ENCODE measurements at regions not wholly inside any gene's neighbourhood (a gene's known extent, or its start where the extent isn't known, plus 50 kb on each side); places are given as distances from the start of the nearest gene placed in this dataset.

- no peak overlapping the region for H3K4me3 ChIP-seq (ENCODE audit: low read depth, low read length)
- ChIA-PET POLR2A (no interaction called here), CTCF (no interaction called here)
- no peaks in the 10 kb centered on the region for H3K27me3 Mint-ChIP-seq (ENCODE audit: insufficient read depth, unreplicated experiment)
- H3K9me3 Mint-ChIP-seq (ENCODE audit: unreplicated experiment): no peaks in the 10 kb centered on the region
- no peaks in the 10 kb centered on the region for H3K27me3 ChIP-seq (replicated peaks; ENCODE audit: control insufficient read depth, insufficient read depth, low read length)
- H3K4me1 ChIP-seq: no peaks in the 10 kb centered on the region
- H3K9me3 ChIP-seq: no peaks in the 10 kb centered on the region
- no peaks in the 10 kb centered on the region for H3K36me3 ChIP-seq (ENCODE audit: control insufficient read depth, insufficient read depth, low read length)
- no peaks in the 10 kb centered on the region for H3K4me1 Mint-ChIP-seq (ENCODE audit: low read depth, unreplicated experiment)
- peak; percentile 17 to 40 for TF ChIP-seq CTCF (IDR thresholded peaks at IDR 0.05; ENCODE audit: insufficient read depth in 1 of 2, low read depth in 1 of 2, low read length in 1 of 2, severe bottlenecking in 1 of 2, unreplicated experiment in 1 of 2)
- H3K27ac Mint-ChIP-seq (ENCODE audit: unreplicated experiment): no peak overlapping the region
- H3K36me3 Mint-ChIP-seq (ENCODE audit: insufficient read depth, unreplicated experiment): no peaks in the 10 kb centered on the region
- intact Hi-C loops (cut with micrococcal nuclease; ENCODE audit: unreplicated experiment): loop anchor here (5.0 kb wide), 2 partner anchors 550 to 720 kb away; no protein-coding TSS in a partner anchor
- DNase-seq: peak in 1 of 2 experiments; percentile 10
- no peak overlapping the region for H3K4me3 Mint-ChIP-seq (ENCODE audit: unreplicated experiment)
- BruUV-seq (replicated peaks): no TSS peak
Observed at GRCh38 chr1:80217377-80217986, 1211.0 kb upstream of the ADGRL4 start.

GRCh38 chr1:80214888-80215540 lies 1208.5 kb upstream of the ADGRL4 start:
- Mint-ChIP-seq H3K9me3 (ENCODE audit: unreplicated experiment) (no peaks in the 10 kb centered on the region), H3K36me3 (ENCODE audit: insufficient read depth, unreplicated experiment) (no peaks in the 10 kb centered on the region), H3K4me1 (ENCODE audit: low read depth, unreplicated experiment) (no peaks in the 10 kb centered on the region), H3K27ac (ENCODE audit: unreplicated experiment) (no peak overlapping the region), H3K4me3 (ENCODE audit: unreplicated experiment) (no peak overlapping the region), H3K27me3 (ENCODE audit: insufficient read depth, unreplicated experiment) (no peaks in the 10 kb centered on the region)
- Histone ChIP-seq H3K36me3 (ENCODE audit: control insufficient read depth, insufficient read depth, low read length) (no peaks in the 10 kb centered on the region), H3K9me3 (no peaks in the 10 kb centered on the region), H3K4me1 (no peaks in the 10 kb centered on the region), H3K27me3 (replicated peaks; ENCODE audit: control insufficient read depth, insufficient read depth, low read length) (no peaks in the 10 kb centered on the region), H3K4me3 (ENCODE audit: low read depth, low read length) (no peak overlapping the region)
- ChIA-PET POLR2A (no interaction called here), CTCF (no interaction called here)
- no TSS peak for BruUV-seq (replicated peaks)
- no peak for TF ChIP-seq CTCF (IDR thresholded peaks at IDR 0.05; ENCODE audit: insufficient read depth in 1 of 2, low read depth in 1 of 2, low read length in 1 of 2, severe bottlenecking in 1 of 2, unreplicated experiment in 1 of 2)
- intact Hi-C loops (cut with micrococcal nuclease; ENCODE audit: unreplicated experiment): loop anchor here (5.0 kb wide), 2 partner anchors 552 to 718 kb away; no protein-coding TSS in a partner anchor
- DNase-seq: no peak

- Histone ChIP-seq H3K4me3 (ENCODE audit: low read depth, low read length) (no peak overlapping the region), H3K36me3 (ENCODE audit: control insufficient read depth, insufficient read depth, low read length) (no peaks in the 10 kb centered on the region), H3K4me1 (no peaks in the 10 kb centered on the region), H3K9me3 (no peaks in the 10 kb centered on the region), H3K27me3 (replicated peaks; ENCODE audit: control insufficient read depth, insufficient read depth, low read length) (no peaks in the 10 kb centered on the region)
- intact Hi-C loops (cut with micrococcal nuclease; ENCODE audit: unreplicated experiment): no loop called here
- no peaks in the 10 kb centered on the region for H3K36me3 Mint-ChIP-seq (ENCODE audit: insufficient read depth, unreplicated experiment)
- no peak overlapping the region for H3K27ac Mint-ChIP-seq (ENCODE audit: unreplicated experiment)
- no peak for DNase-seq
- no peaks in the 10 kb centered on the region for H3K27me3 Mint-ChIP-seq (ENCODE audit: insufficient read depth, unreplicated experiment)
- CTCF ChIA-PET: no interaction called here
- H3K4me3 Mint-ChIP-seq (ENCODE audit: unreplicated experiment): no peak overlapping the region
- H3K4me1 Mint-ChIP-seq (ENCODE audit: low read depth, unreplicated experiment): no peaks in the 10 kb centered on the region
- H3K9me3 Mint-ChIP-seq (ENCODE audit: unreplicated experiment): no peaks in the 10 kb centered on the region
- POLR2A ChIA-PET: no interaction called here
- no TSS peak for BruUV-seq (replicated peaks)
- TF ChIP-seq CTCF (IDR thresholded peaks at IDR 0.05; ENCODE audit: insufficient read depth in 1 of 2, low read depth in 1 of 2, low read length in 1 of 2, severe bottlenecking in 1 of 2, unreplicated experiment in 1 of 2): no peak
Observed at GRCh38 chr1:80212948-80213347, 1206.4 kb upstream of the ADGRL4 start.

Data from Caco-2 (cell line).